IMR-90 (cell line): ENCODE measurements at regions not wholly inside any gene's neighbourhood (a gene's known extent, or its start where the extent isn't known, plus 50 kb on each side); places are given as distances from the start of the nearest gene placed in this dataset.

Source experiments
- ATAC-seq: fragments of 200-7000 bp; cut with Tn5 transposase; 2 replicates; pipeline ENCODE4 v1.9.1; 2020; ENCODE audit warnings: low read depth, mild to moderate bottlenecking, moderate library complexity
- BruUV-seq: library from RNA; stranded (reverse); fragments of 400-500 nt; replicated peaks from 2 replicates; lab custom pipeline; 2021; lab: Mats Ljungman, UMichigan
- CTCF ChIA-PET: fragments of 300-600 bp; formaldehyde crosslinking; extraction: SDS; loops from one replicate; lab custom pipeline; 2021; ENCODE audit warnings: antibody characterized with exemption; lab: Yijun Ruan, JAX
- POLR2A ChIA-PET: fragments of 300-600 bp; sonication (Branson Sonifier 250); formaldehyde crosslinking; loops from one replicate; lab custom pipeline; 2022; ENCODE audit warnings: antibody characterized with exemption; ENCODE audit not compliant: unreplicated experiment; lab: Charles Lee
- DNase-seq: peaks from one replicate; pipeline ENCODE4 v3.0.0; 2013
- H2AFZ ChIP-seq: replicated peaks from 2 replicates; pipeline ENCODE3; 2013; ENCODE audit warnings: low read length, mild to moderate bottlenecking; ENCODE audit not compliant: poor library complexity
- H2AK5ac ChIP-seq: 2 replicates; pipeline ENCODE4 v1.6.1; 2013; ENCODE audit warnings: low read depth, low read length, inconsistent platforms
- H2AK9ac ChIP-seq: replicated peaks from 2 replicates; pipeline ENCODE3; 2013; ENCODE audit warnings: mild to moderate bottlenecking, low read depth, low read length, moderate library complexity; ENCODE audit not compliant: poor library complexity
- H2BK120ac ChIP-seq: 2 replicates; pipeline ENCODE4 v1.6.1; 2013; ENCODE audit warnings: low read depth, low read length, inconsistent platforms
- H2BK15ac ChIP-seq: 3 replicates; pipeline ENCODE4 v1.6.1; 2013; ENCODE audit warnings: low read depth, low read length, inconsistent platforms
- H2BK20ac ChIP-seq: 2 replicates; pipeline ENCODE4 v1.6.1; 2013; ENCODE audit warnings: low read depth, mild to moderate bottlenecking, inconsistent platforms, low read length, moderate library complexity
- H2BK5ac ChIP-seq: 2 replicates; pipeline ENCODE4 v1.6.1; 2013; ENCODE audit warnings: mild to moderate bottlenecking, low read depth, low read length, inconsistent platforms; ENCODE audit not compliant: poor library complexity, severe bottlenecking
- H3K14ac ChIP-seq: replicated peaks from 2 replicates; pipeline ENCODE4 v1.6.1; 2013; ENCODE audit warnings: low read depth, low read length, inconsistent platforms
- H3K18ac ChIP-seq: 2 replicates; pipeline ENCODE4 v1.6.1; 2013; ENCODE audit warnings: low read depth, low read length, control low read depth
- H3K23ac ChIP-seq: 2 replicates; pipeline ENCODE4 v1.6.1; 2013; ENCODE audit warnings: low read depth, low read length, inconsistent platforms
- H3K27ac ChIP-seq: 2 replicates; pipeline ENCODE4 v1.5.1; 2013; ENCODE audit warnings: mild to moderate bottlenecking, control low read depth, low read length; ENCODE audit not compliant: insufficient read depth
- H3K27me3 ChIP-seq: 2 replicates; pipeline ENCODE4 v1.6.1; 2013; ENCODE audit warnings: low read length; ENCODE audit not compliant: control insufficient read depth, insufficient read depth
- H3K36me3 ChIP-seq: 2 replicates; pipeline ENCODE4 v1.6.1; 2013; ENCODE audit warnings: low read length, mixed read lengths; ENCODE audit not compliant: control insufficient read depth, insufficient read depth
- H3K4ac ChIP-seq: 2 replicates; pipeline ENCODE4 v1.6.1; 2013; ENCODE audit warnings: low read depth, low read length, inconsistent platforms
- H3K4me1 ChIP-seq: 2 replicates; pipeline ENCODE4 v1.6.1; 2013; ENCODE audit warnings: low read length, mixed read lengths; ENCODE audit not compliant: control insufficient read depth, insufficient read depth
- H3K4me2 ChIP-seq: 2 replicates; pipeline ENCODE4 v1.6.1; 2013; ENCODE audit warnings: low read depth, mild to moderate bottlenecking, control low read depth, low read length, moderate library complexity
- H3K4me3 ChIP-seq: 2 replicates; pipeline ENCODE4 v1.5.1; 2013; ENCODE audit warnings: low read depth, mild to moderate bottlenecking, control low read depth, low read length, moderate library complexity; ENCODE audit not compliant: insufficient read depth
- H3K56ac ChIP-seq: 2 replicates; pipeline ENCODE4 v1.6.1; 2013; ENCODE audit warnings: low read length, inconsistent platforms; ENCODE audit not compliant: insufficient read depth; ENCODE audit errors: extremely low read depth
- H3K79me1 ChIP-seq, 2 experiments: 2 replicates each; pipeline ENCODE4 v1.6.1; 2013; ENCODE audit warnings: low read length in 2 of 2, inconsistent platforms in 1 of 2, low read depth in 1 of 2
- H3K9ac ChIP-seq: 2 replicates; pipeline ENCODE4 v1.6.1; 2013; ENCODE audit warnings: low read depth, low read length, control low read depth
- H3K9me1 ChIP-seq: 2 replicates; pipeline ENCODE4 v1.6.1; 2013; ENCODE audit warnings: low read length, inconsistent platforms; ENCODE audit not compliant: insufficient read depth
- H3K9me3 ChIP-seq: 2 replicates; pipeline ENCODE4 v1.6.1; 2013; ENCODE audit warnings: low read length; ENCODE audit not compliant: control insufficient read depth, insufficient read depth
- H4K20me1 ChIP-seq: 2 replicates; pipeline ENCODE4 v1.6.1; 2013; ENCODE audit warnings: low read length, inconsistent platforms; ENCODE audit not compliant: insufficient read depth
- H4K5ac ChIP-seq: 2 replicates; pipeline ENCODE4 v1.6.1; 2013; ENCODE audit warnings: mild to moderate bottlenecking, low read depth, low read length, control low read depth
- H4K8ac ChIP-seq, 2 experiments: 2 replicates each; pipeline ENCODE4 v1.6.1; 2013; ENCODE audit warnings: low read depth in 2 of 2, low read length in 2 of 2, control low read depth in 1 of 2, inconsistent platforms in 1 of 2
- H4K91ac ChIP-seq: 2 replicates; pipeline ENCODE4 v1.6.1; 2013; ENCODE audit warnings: low read depth, low read length, inconsistent platforms; ENCODE audit not compliant: insufficient read depth
- BHLHE40 ChIP-seq: fragments of 150-350 bp; IDR thresholded peaks from 2 replicates; pipeline ENCODE4 v1.6.1; 2016; ENCODE audit warnings: mild to moderate bottlenecking, low read depth, low read length
- CEBPB ChIP-seq: IDR thresholded peaks from 2 replicates; pipeline ENCODE4 v1.6.1; 2012; ENCODE audit warnings: low read depth, low read length, improper control_type of control experiment
- CTCF ChIP-seq: conservative IDR thresholded peaks from 2 replicates; pipeline ENCODE4 v1.5.1; 2012; ENCODE audit warnings: mild to moderate bottlenecking, low read depth, low read length, improper control_type of control experiment
- FOS ChIP-seq: fragments of 150-350 bp; IDR thresholded peaks from 2 replicates; pipeline ENCODE4 v1.6.1; 2016; ENCODE audit warnings: low read depth, low read length
- MAFK ChIP-seq: IDR thresholded peaks from 2 replicates; pipeline ENCODE4 v1.6.1; 2012; ENCODE audit warnings: low read depth, low read length, improper control_type of control experiment
- MXI1 ChIP-seq: IDR thresholded peaks from 2 replicates; pipeline ENCODE4 v1.6.1; 2012; ENCODE audit warnings: low read depth, mild to moderate bottlenecking, low read length, moderate library complexity, borderline replicate concordance
- RAD21 ChIP-seq: IDR thresholded peaks from 2 replicates; pipeline ENCODE4 v1.6.1; 2012; ENCODE audit warnings: low read length, improper control_type of control experiment
- RCOR1 ChIP-seq: IDR thresholded peaks from 2 replicates; pipeline ENCODE4 v1.6.1; 2012; ENCODE audit warnings: mild to moderate bottlenecking, low read length, improper control_type of control experiment; ENCODE audit not compliant: insufficient replicate concordance
- WGBS, 2 experiments: methylation state at CpG; one replicate each; pipeline versions ENCODE4 v1.1.5 to v1.1.7; 2013; ENCODE audit warnings: missing lambda C conversion rate in 2 of 2; ENCODE audit not compliant: insufficient read length in 1 of 2; ENCODE audit errors: extremely low coverage in 2 of 2; 5-methylcytosine and 5-hydroxymethylcytosine counted together
- dilution Hi-C: fragments of 300-500 bp; cut with HindIII; formaldehyde crosslinking; loops from one replicate; pipeline ENCODE4 v1.14.3; 2018; ENCODE audit warnings: low sequenced_read_pairs; ENCODE audit not compliant: unreplicated experiment
- in situ Hi-C: fragments of 300-500 bp; cut with MboI; formaldehyde crosslinking; loops from 3 replicates; pipeline ENCODE4 v1.14.3; 2019; ENCODE audit warnings: low sequenced_read_pairs, inconsistent platforms, mixed read lengths
- intact Hi-C: fragments of 100-400 bp; cut with micrococcal nuclease; formaldehyde crosslinking; loops from 2 replicates; pipeline ENCODE4 v1.10.0; 2022

GRCh38 chr2:236965021-236965840 is 120.5 kb upstream of the COPS8 start:
- Histone ChIP-seq H3K14ac (no peak overlapping the region), H2BK20ac (no peak overlapping the region), H3K56ac (no peak overlapping the region), H3K23ac (no peak overlapping the region), H3K9ac (no peak overlapping the region), H3K9me1 (no peaks in the 10 kb centered on the region), H3K4me2 (no peak overlapping the region), H4K91ac (no peak overlapping the region), H3K27me3 (peaks cover 11% of the 10 kb centered on the region), H2AK5ac (no peak overlapping the region), H2BK5ac (no peak overlapping the region), H3K36me3 (no peaks in the 10 kb centered on the region), H4K8ac (no peak overlapping the region), H2BK15ac (no peak overlapping the region), H3K4ac (no peak overlapping the region), H2AFZ (no peak overlapping the region), H3K27ac (no peak overlapping the region), H4K5ac (no peak overlapping the region), H3K4me3 (no peak overlapping the region), H3K4me1 (no peaks in the 10 kb centered on the region), H2AK9ac (no peak overlapping the region), H3K18ac (no peak overlapping the region), H2BK120ac (no peak overlapping the region), H3K79me1 (no peaks in the 10 kb centered on the region), H4K20me1 (no peaks in the 10 kb centered on the region), H3K9me3 (no peaks in the 10 kb centered on the region)
- intact Hi-C loops = no loop called here
- ChIA-PET POLR2A (no interaction called here), CTCF (no interaction called here)
- TF ChIP-seq CTCF = no peak
- no peak for TF ChIP-seq MAFK
- no peak for TF ChIP-seq BHLHE40
- TF ChIP-seq RCOR1 = no peak
- no peak for TF ChIP-seq FOS
- TF ChIP-seq CEBPB = no peak
- TF ChIP-seq RAD21 = no peak
- no peak for TF ChIP-seq MXI1
- ATAC-seq (no peak), DNase-seq (no peak)
- BruUV-seq = no TSS peak
- in situ Hi-C loops = no loop called here
- WGBS, 2 experiments = 17% methylated on average over 1 of the region's 13 CpGs; no CpG with 5 or more reads in 1 of the 2 experiments
- dilution Hi-C loops = no loop called here
